Adrenal gland (tissue), 5 donors: ENCODE measurements at regions not wholly inside any gene's neighbourhood (a gene's known extent, or its start where the extent isn't known, plus 50 kb on each side); places are given as distances from the start of the nearest gene placed in this dataset.

Experiments
- CTCF ChIP-seq, 6 experiments: fragments of 450-650 bp in 4 of 6; fragments of 200-600 bp in 2 of 6; sonication (generic) in 1 of 6; IDR thresholded peaks; 1 replicate in 5 of 6; 2 replicates in 1 of 6; pipeline versions ENCODE4 v1.5.1 to v1.8.0; 2016 to 2021; ENCODE audit warnings: antibody characterized with exemption in 6 of 6, mild to moderate bottlenecking in 2 of 6, moderate library complexity in 1 of 6
- POLR2A ChIP-seq, 2 donors: fragments of 450-650 bp; IDR thresholded peaks; one replicate each; pipeline ENCODE4 v1.6.1; 2017; ENCODE audit warnings: antibody characterized with exemption in 2 of 2, mild to moderate bottlenecking in 2 of 2, moderate library complexity in 1 of 2
- donor health status: DM: no; HTN: no; CAD: no.

- TF ChIP-seq POLR2A (IDR thresholded peaks at IDR 0.05) (no peak), CTCF (IDR thresholded peaks at IDR 0.05) (no peak)
These were observed 71.1 kb upstream of the CLDN18 start for GRCh38 chr3:137938876-137939275.
